GM12865 (cell line): ENCODE measurements at regions not wholly inside any gene's neighbourhood (a gene's known extent, or its start where the extent isn't known, plus 50 kb on each side); places are given as distances from the start of the nearest gene placed in this dataset.

Source experiments
- DNase-seq: peaks from one replicate; pipeline ENCODE4 v3.0.0; 2010; ENCODE audit warnings: low read depth
- H3K4me3 ChIP-seq: 2 replicates; pipeline ENCODE4 v1.5.1; 2011; ENCODE audit warnings: mild to moderate bottlenecking, low read depth, low read length, control low read depth
- CTCF ChIP-seq: IDR thresholded peaks from 2 replicates; pipeline ENCODE4 v1.5.1; 2011; ENCODE audit warnings: low read length, control low read depth, low read depth, inconsistent platforms; ENCODE audit not compliant: insufficient read depth; ENCODE audit errors: missing control alignments

- no peak for TF ChIP-seq CTCF
- no peak overlapping the region for H3K4me3 ChIP-seq
- no peak for DNase-seq
Observed at GRCh38 chr2:16039823-16040222, 99.5 kb downstream of the MYCN start.

- DNase-seq, result no peak
- no peak for TF ChIP-seq CTCF
- H3K4me3 ChIP-seq, result no peak overlapping the region
Observed at GRCh38 chr2:16039055-16039454, 98.7 kb downstream of the MYCN start.

GRCh38 chr2:16038621-16039020 is 98.3 kb downstream of the MYCN start:
- DNase-seq, result no peak
- H3K4me3 ChIP-seq, result no peak overlapping the region

GRCh38 chr2:16037808-16038457 is 97.6 kb downstream of the MYCN start:
- TF ChIP-seq CTCF, result no peak
- DNase-seq, result no peak
- H3K4me3 ChIP-seq, result no peak overlapping the region

More at GRCh38 chr2:16038621-16039020, 98.3 kb downstream of the MYCN start:
- TF ChIP-seq CTCF, result no peak

- no peak overlapping the region for H3K4me3 ChIP-seq
- TF ChIP-seq CTCF, result no peak
- DNase-seq, result no peak
Observed at GRCh38 chr2:16036951-16037350, 96.6 kb downstream of the MYCN start.

GRCh38 chr2:16035747-16036745 is 95.7 kb downstream of the MYCN start:
- TF ChIP-seq CTCF, result no peak
- no peak for DNase-seq

More at GRCh38 chr2:16035747-16036745, 95.7 kb downstream of the MYCN start:
- no peak overlapping the region for H3K4me3 ChIP-seq
